ENCODE measurements at regions not wholly inside any gene's neighbourhood (a gene's known extent, or its start where the extent isn't known, plus 50 kb on each side); places are given as distances from the start of the nearest gene placed in this dataset.

DNA sequence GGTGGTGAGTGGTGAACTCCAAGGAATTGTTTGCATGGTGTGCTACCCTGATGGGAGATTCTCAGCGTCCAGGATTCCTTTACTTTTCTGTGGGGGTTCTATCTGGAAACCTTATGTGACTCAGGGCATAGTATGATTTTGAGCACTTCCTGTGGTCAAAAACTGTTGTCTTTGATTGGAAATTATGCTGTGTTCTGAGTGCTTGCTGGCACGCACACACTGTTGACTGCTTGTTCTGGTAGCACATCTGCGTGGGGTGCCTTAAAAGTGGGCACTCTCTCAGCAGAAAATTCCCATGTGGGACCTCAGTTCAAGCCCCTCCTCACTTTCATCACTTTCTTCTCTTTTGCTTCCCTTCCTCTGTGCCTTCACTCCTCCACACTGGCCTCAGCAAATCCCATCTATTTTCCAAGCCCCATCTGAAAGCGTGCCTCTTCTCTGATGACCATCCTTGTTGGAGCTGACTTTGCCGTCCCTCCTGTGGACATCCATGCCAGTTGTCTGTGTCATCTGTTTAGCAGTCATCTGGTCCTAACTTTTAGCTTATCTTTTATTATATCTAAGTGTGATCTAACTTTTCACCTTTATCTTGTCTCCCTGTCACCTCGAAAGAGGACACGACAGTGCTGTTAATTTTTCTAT lies 56.4 kb upstream of the NPAS1 start:
- Mint-ChIP-seq H3K27ac (peak overlapping the region; percentile 95), H3K36me3 (peaks cover 39% of the 10 kb centered on the region), H3K27me3 (no peaks in the 10 kb centered on the region), H3K4me3 (peak overlapping the region; percentile 46), H3K9me3 (ENCODE audit: low read depth) (no peaks in the 10 kb centered on the region), H3K4me1 (peaks cover 74% of the 10 kb centered on the region)
- CTCF ChIA-PET = interaction anchor here (3.6 kb wide), 1 partner anchor 8 kb away, joined by 12 read pairs; no protein-coding TSS in a partner anchor
- DNase-seq (peak; percentile 77), ATAC-seq (peak; percentile 51)

DNA sequence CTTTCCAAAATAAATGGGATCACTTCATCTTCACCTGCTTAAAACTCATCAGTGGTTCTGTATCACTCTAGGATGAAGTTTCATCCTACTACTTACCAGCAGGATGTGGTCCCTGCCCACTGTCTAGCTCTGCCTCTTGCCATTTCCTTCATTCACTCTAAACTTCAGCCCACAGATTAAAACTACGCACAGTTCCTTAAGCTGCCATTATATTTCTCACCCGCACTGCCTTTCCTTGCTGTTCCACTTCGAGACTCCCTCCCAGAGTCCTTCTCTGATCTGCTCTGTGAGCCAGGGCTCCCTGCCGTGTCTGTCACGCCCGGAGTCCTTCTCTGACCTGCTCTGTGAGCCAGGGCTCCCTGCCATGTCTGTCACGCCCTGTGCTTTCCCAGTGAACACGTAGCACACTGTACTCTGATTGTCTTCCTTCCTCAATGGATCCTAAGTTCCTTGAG lies 52.0 kb upstream of the NPAS1 start:
- Mint-ChIP-seq H3K4me3 (peak overlapping the region; percentile 55), H3K27me3 (no peaks in the 10 kb centered on the region), H3K36me3 (peaks cover 41% of the 10 kb centered on the region), H3K27ac (peak overlapping the region; percentile 87), H3K9me3 (ENCODE audit: low read depth) (no peaks in the 10 kb centered on the region), H3K4me1 (peaks cover 64% of the 10 kb centered on the region)
- DNase-seq = peak; percentile 78
- peak; percentile 91 for ATAC-seq
- CTCF ChIA-PET = interaction anchor here (0.9 to 1.7 kb wide), 12 partner anchors 8 to 110 kb away, joined by 3 to 7 read pairs (median 4); no protein-coding TSS in a partner anchor
